HCT116 (cell line): ENCODE measurements at regions not wholly inside any gene's neighbourhood (a gene's known extent, or its start where the extent isn't known, plus 50 kb on each side); places are given as distances from the start of the nearest gene placed in this dataset.

Experiments
- ATAC-seq: fragments of 200-7000 bp; cut with Tn5 transposase; 2 replicates; pipeline ENCODE4 v1.9.1; 2020; ENCODE audit warnings: mild to moderate bottlenecking, moderate library complexity
- BruUV-seq: library from RNA; stranded (reverse); fragments of 400-500 nt; replicated peaks from 2 replicates; lab custom pipeline; 2021; lab: Mats Ljungman, UMichigan
- CTCF ChIA-PET: fragments of 300-600 bp; sonication (Branson Sonifier 250); formaldehyde crosslinking; loops from one replicate; lab custom pipeline; 2021; ENCODE audit warnings: antibody characterized with exemption; lab: Charles Lee
- POLR2A ChIA-PET: fragments of 300-600, 350-600 bp; sonication (Branson Sonifier 250); formaldehyde crosslinking; loops from one replicate; lab custom pipeline; 2021; ENCODE audit warnings: antibody characterized with exemption; lab: Charles Lee
- RAD21 ChIA-PET, 2 experiments: fragments of 300-600 bp; sonication (Branson Sonifier 250); formaldehyde crosslinking; loops; one replicate each; lab custom pipeline; 2023; ENCODE audit warnings: low total read pairs in 2 of 2; ENCODE audit not compliant: uncharacterized antibody in 2 of 2, unreplicated experiment in 2 of 2, low non-redundant PET in 1 of 2; lab: Charles Lee
- DNase-seq: peaks from one replicate; pipeline ENCODE4 v3.0.0-alpha.2; 2010; ENCODE audit warnings: low read depth, low spot score
- H2AFZ ChIP-seq: fragments of 200-600 bp; shearing (Covaris generic), sonication (generic); 2 replicates; pipeline ENCODE4 v1.6.1; 2017; ENCODE audit warnings: low read depth, mixed run types, mixed read lengths, antibody characterized with exemption, low read length; ENCODE audit not compliant: poor library complexity, severe bottlenecking
- H3K27ac ChIP-seq: 2 replicates; pipeline ENCODE4 v1.5.1; 2012; ENCODE audit warnings: low read depth, low read length
- H3K27me3 ChIP-seq: fragments of 200-600 bp; sonication (generic); 2 replicates; pipeline ENCODE4 v1.6.1; 2016; ENCODE audit warnings: mixed run types, low read length, mixed read lengths; ENCODE audit not compliant: insufficient read depth
- H3K36me3 ChIP-seq, 2 experiments: fragments of 200-500 bp in 1 of 2; fragments of 200-600 bp in 1 of 2; sonication (Bioruptor generic) in 1 of 2; sonication (generic) in 1 of 2; 2 replicates each; pipeline versions ENCODE4 v1.5.1 to v1.6.1; 2014 to 2016; ENCODE audit warnings: low read length in 2 of 2, inconsistent platforms in 1 of 2, mixed read lengths in 1 of 2, mixed run types in 1 of 2; ENCODE audit not compliant: insufficient read depth in 2 of 2, control insufficient read depth in 1 of 2
- H3K4me1 ChIP-seq, 2 experiments: fragments of 200-600 bp in 1 of 2; sonication (generic) in 1 of 2; 2 replicates each; pipeline versions ENCODE4 v1.5.1 to v1.6.1; 2012 to 2017; ENCODE audit warnings: low read length in 2 of 2, inconsistent platforms in 1 of 2, mild to moderate bottlenecking in 1 of 2, mixed read lengths in 1 of 2, mixed run types in 1 of 2, moderate library complexity in 1 of 2; ENCODE audit not compliant: insufficient read depth in 2 of 2, control insufficient read depth in 1 of 2
- H3K4me2 ChIP-seq: fragments of 200-600 bp; sonication (generic); 2 replicates; pipeline ENCODE4 v1.6.1; 2017; ENCODE audit warnings: mixed run types, low read length, mixed read lengths
- H3K4me3 ChIP-seq, 2 experiments: fragments of 200-600 bp in 1 of 2; sonication (generic) in 1 of 2; replicated peaks in 1 of 2; 2 replicates each; pipeline ENCODE4 v1.5.1; 2011 to 2016; ENCODE audit warnings: low read length in 2 of 2, control low read depth in 1 of 2, low read depth in 1 of 2, mild to moderate bottlenecking in 1 of 2, mixed read lengths in 1 of 2, mixed run types in 1 of 2
- H3K79me2 ChIP-seq: fragments of 200-600 bp; sonication (generic); 2 replicates; pipeline ENCODE4 v1.6.1; 2017; ENCODE audit warnings: mild to moderate bottlenecking, mixed run types, low read length, moderate library complexity, mixed read lengths; ENCODE audit not compliant: insufficient read depth
- H3K9ac ChIP-seq: fragments of 200-600 bp; sonication (generic); 2 replicates; pipeline ENCODE4 v1.6.1; 2016; ENCODE audit warnings: low read length, mixed read lengths
- H3K9me2 ChIP-seq: fragments of 200-600 bp; sonication (generic), shearing (Covaris generic); 2 replicates; pipeline ENCODE4 v1.6.1; 2017; ENCODE audit warnings: mixed run types, mild to moderate bottlenecking, moderate library complexity; ENCODE audit not compliant: insufficient read depth
- H3K9me3 ChIP-seq, 2 experiments: fragments of 200-500 bp in 1 of 2; fragments of 200-600 bp in 1 of 2; sonication (Bioruptor generic) in 1 of 2; sonication (generic) in 1 of 2; 2 replicates each; pipeline ENCODE4 v1.6.1; 2014 to 2017; ENCODE audit warnings: low read length in 2 of 2, mixed read lengths in 2 of 2, inconsistent platforms in 1 of 2, low read depth in 1 of 2, mild to moderate bottlenecking in 1 of 2, mixed run types in 1 of 2, moderate library complexity in 1 of 2; ENCODE audit not compliant: control insufficient read depth in 1 of 2, insufficient read depth in 1 of 2
- H4K20me1 ChIP-seq: fragments of 200-600 bp; sonication (generic), shearing (Covaris generic); 2 replicates; pipeline ENCODE4 v1.6.1; 2017; ENCODE audit warnings: mixed run types, mild to moderate bottlenecking, moderate library complexity; ENCODE audit not compliant: insufficient read depth
- ATF3 ChIP-seq: IDR thresholded peaks from 2 replicates; pipeline ENCODE4 v1.6.1; 2012
- CBX3 ChIP-seq: IDR thresholded peaks from 2 replicates; pipeline ENCODE4 v1.6.1; 2012; ENCODE audit warnings: low read depth
- CEBPB ChIP-seq: IDR thresholded peaks from 2 replicates; pipeline ENCODE4 v1.6.1; 2012; ENCODE audit warnings: low read depth
- FOSL1 ChIP-seq: IDR thresholded peaks from 2 replicates; pipeline ENCODE4 v1.6.1; 2012; ENCODE audit warnings: low read depth
- JUND ChIP-seq: IDR thresholded peaks from 2 replicates; pipeline ENCODE4 v1.6.1; 2012
- REST ChIP-seq: IDR thresholded peaks from 2 replicates; pipeline ENCODE4 v1.6.1; 2012; ENCODE audit warnings: low read depth
- YY1 ChIP-seq: IDR thresholded peaks from 2 replicates; pipeline ENCODE4 v1.6.1; 2011; ENCODE audit warnings: low read length, low read depth, moderate library complexity, mild to moderate bottlenecking; ENCODE audit not compliant: insufficient replicate concordance; ENCODE audit errors: extremely low read depth
- ZBTB33 ChIP-seq: IDR thresholded peaks from 2 replicates; pipeline ENCODE4 v1.6.1; 2011; ENCODE audit warnings: mild to moderate bottlenecking, low read length, moderate library complexity; ENCODE audit not compliant: insufficient replicate concordance; ENCODE audit errors: extremely low read depth
- ZFX ChIP-seq: fragments of 450-650 bp; IDR thresholded peaks from 2 replicates; pipeline ENCODE4 v1.6.1; 2017
- ZNF274 ChIP-seq: fragments of 200-500 bp; sonication (Bioruptor generic); IDR thresholded peaks from 2 replicates; pipeline ENCODE4 v1.6.1; 2014; ENCODE audit warnings: mild to moderate bottlenecking, low read depth, low read length, inconsistent platforms
- intact Hi-C: fragments of 100-400 bp; cut with micrococcal nuclease; formaldehyde crosslinking; loops from 2 replicates; pipeline ENCODE4 v1.10.0; 2022

DNA sequence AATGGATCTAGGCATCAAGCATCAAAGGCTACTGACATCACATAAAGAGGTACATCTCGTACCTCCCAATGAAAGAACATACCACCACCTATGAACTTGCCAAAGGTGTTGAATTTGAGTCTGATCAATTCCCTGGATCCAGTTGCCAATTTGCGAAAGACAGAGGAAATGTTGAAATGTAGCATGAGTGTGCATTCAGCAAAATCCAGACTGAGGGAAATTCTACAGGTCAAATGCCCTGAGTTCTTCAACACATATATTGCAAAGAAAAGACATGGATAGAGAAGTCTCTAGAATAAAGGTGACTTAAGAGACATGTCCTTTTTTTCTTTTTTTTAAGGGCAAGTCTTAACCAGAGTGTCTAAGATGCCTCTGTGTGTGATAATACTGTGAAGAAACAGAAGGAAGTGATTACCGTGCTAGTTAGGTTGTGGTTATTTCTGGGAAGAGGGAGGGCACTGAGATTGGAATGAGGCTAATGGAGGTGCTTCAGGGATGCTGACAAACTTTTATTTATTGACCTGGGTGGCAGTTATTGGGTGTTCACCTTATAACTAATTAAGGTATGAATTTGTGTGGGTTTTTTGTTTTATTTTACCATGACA lies 128.7 kb downstream of the SAMD9 start:
- BruUV-seq = no TSS peak
- H3K27ac ChIP-seq = no peak overlapping the region
- intact Hi-C loops = no loop called here
- H3K4me2 ChIP-seq = no peak overlapping the region
- H3K36me3 ChIP-seq = no peaks in the 10 kb centered on the region
- ChIA-PET RAD21 (no interaction called here), CTCF (no interaction called here), POLR2A (interaction anchor here (0.7 kb wide), 1 partner anchor 430 kb away, joined by 3 read pairs; no protein-coding TSS in a partner anchor)
- no peak for DNase-seq
- TF ChIP-seq YY1 = no peak
- no peak for TF ChIP-seq ZNF274
- TF ChIP-seq CEBPB = no peak
- TF ChIP-seq JUND = no peak
- no peak for TF ChIP-seq REST
- TF ChIP-seq ATF3 = no peak
- no peak for TF ChIP-seq ZFX
- TF ChIP-seq FOSL1 = no peak
- TF ChIP-seq ZBTB33 = no peak
- no peak for TF ChIP-seq CBX3
- H3K79me2 ChIP-seq = no peaks in the 10 kb centered on the region
- H3K9ac ChIP-seq = no peak overlapping the region
- H3K27me3 ChIP-seq = no peaks in the 10 kb centered on the region
- peaks cover 0 to 4% of the 10 kb centered on the region in 2 experiments; a peak in 1 of 4 replicates for H3K9me3 ChIP-seq
- H2AFZ ChIP-seq = no peak overlapping the region
- H3K4me1 ChIP-seq = no peaks in the 10 kb centered on the region
- H4K20me1 ChIP-seq = no peaks in the 10 kb centered on the region
- no peak for ATAC-seq
- H3K9me2 ChIP-seq = no peaks in the 10 kb centered on the region
- no peak overlapping the region for H3K4me3 ChIP-seq
